ENCODE measurements at regions not wholly inside any gene's neighbourhood (a gene's known extent, or its start where the extent isn't known, plus 50 kb on each side); places are given as distances from the start of the nearest gene placed in this dataset.
A peak's percentile ranks its signal among the peaks of the same experiment; 100 is the strongest.

- TF ChIP-seq CTCF (IDR thresholded peaks at IDR 0.05), result peak in 4 of 6 experiments; percentile 11 to 57 (median 33)
- no peak for TF ChIP-seq POLR2A (IDR thresholded peaks at IDR 0.05)
Observed at GRCh38 chr5:96595300-96596090, 66.7 kb upstream of the CAST start.

All from esophagus squamous epithelium (tissue), 4 donors.